ENCODE measurements at regions not wholly inside any gene's neighbourhood (a gene's known extent, or its start where the extent isn't known, plus 50 kb on each side); places are given as distances from the start of the nearest gene placed in this dataset.

DNA sequence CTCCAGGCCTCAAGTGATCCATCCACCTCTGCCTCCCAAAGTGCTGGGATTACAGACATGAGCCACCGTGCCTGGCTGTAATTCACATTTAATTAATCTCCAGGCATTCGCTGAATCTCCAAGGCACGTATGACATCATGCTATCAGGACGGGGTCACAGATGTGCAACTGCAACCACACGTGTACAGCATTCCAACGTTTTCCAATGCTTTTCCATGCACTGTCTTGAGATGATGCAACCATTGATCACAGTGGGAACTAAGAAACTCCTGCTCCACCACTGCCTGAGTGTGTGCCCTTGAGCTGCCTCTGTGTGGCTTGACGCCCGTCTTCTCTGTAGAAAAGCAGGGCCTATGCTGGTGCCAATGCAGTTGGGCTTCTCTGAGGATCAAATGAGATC is 119.8 kb upstream of the LYZL2 start:
- H3K4me3 ChIP-seq (ENCODE audit: low read depth, low read length), result no peak overlapping the region
- DNase-seq (ENCODE audit: low read depth, low spot score), result no peak
- TF ChIP-seq, protein P1, sequence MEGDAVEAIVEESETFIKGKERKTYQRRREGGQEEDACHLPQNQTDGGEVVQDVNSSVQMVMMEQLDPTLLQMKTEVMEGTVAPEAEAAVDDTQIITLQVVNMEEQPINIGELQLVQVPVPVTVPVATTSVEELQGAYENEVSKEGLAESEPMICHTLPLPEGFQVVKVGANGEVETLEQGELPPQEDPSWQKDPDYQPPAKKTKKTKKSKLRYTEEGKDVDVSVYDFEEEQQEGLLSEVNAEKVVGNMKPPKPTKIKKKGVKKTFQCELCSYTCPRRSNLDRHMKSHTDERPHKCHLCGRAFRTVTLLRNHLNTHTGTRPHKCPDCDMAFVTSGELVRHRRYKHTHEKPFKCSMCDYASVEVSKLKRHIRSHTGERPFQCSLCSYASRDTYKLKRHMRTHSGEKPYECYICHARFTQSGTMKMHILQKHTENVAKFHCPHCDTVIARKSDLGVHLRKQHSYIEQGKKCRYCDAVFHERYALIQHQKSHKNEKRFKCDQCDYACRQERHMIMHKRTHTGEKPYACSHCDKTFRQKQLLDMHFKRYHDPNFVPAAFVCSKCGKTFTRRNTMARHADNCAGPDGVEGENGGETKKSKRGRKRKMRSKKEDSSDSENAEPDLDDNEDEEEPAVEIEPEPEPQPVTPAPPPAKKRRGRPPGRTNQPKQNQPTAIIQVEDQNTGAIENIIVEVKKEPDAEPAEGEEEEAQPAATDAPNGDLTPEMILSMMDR (IDR thresholded peaks at IDR 0.05; ENCODE audit: low read depth, low read length), result no peak
- in situ Hi-C loops (cut with HindIII; ENCODE audit: low sequenced_read_pairs), result no loop called here

DNA sequence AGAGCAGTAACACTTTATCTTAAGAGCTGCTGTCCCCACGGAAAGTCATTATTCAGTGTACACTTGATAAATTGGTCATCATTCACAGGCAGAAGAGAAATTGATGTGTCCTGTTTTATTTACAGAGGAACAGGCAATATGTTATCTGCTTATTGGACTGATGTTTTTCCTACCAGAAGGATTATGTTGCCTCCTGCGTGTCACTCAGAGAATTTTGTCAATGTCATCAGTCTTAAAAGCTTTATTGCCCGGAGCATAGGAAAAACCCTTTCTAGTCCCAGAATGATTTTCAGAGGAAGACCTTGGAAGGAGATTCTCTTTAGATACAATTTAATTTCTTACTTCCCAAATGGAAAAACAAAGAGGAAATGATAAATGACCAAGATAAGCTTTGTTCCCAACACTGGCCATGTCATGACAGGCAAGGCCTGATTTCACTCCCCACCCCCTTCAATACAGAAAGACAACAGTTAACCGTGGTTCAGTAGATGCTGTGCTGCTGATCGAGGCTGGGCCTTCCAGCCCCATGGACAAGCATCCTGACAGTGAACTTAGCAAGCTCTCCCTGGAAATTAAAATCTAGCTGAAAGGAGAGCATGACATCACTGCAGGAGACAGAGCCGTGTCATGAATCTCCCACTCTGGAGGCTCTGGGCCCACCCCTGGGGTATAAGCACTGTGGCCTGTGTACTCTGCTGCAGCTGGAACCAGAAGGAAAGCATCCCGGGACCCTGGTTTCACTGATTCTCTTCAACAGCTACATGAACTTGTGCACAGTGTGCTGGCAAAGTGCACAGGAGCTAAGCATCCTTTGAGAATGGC is 118.8 kb upstream of the LYZL2 start:
- H3K4me3 ChIP-seq (ENCODE audit: low read depth, low read length), result no peak overlapping the region

GRCh38 chr10:30747633-30748032 is 118.1 kb upstream of the LYZL2 start:
- TF ChIP-seq, protein P1 (IDR thresholded peaks at IDR 0.05; ENCODE audit: low read depth, low read length), result no peak
- in situ Hi-C loops (cut with HindIII; ENCODE audit: low sequenced_read_pairs), result no loop called here
- H3K4me3 ChIP-seq (ENCODE audit: low read depth, low read length), result no peak overlapping the region
- peak; percentile 51 for DNase-seq (ENCODE audit: low read depth, low spot score)

More for the DNA sequence above, 118.8 kb upstream of the LYZL2 start:
- TF ChIP-seq, protein P1 (IDR thresholded peaks at IDR 0.05; ENCODE audit: low read depth, low read length), result no peak
- in situ Hi-C loops (cut with HindIII; ENCODE audit: low sequenced_read_pairs), result no loop called here
- no peak for DNase-seq (ENCODE audit: low read depth, low spot score)

DNA sequence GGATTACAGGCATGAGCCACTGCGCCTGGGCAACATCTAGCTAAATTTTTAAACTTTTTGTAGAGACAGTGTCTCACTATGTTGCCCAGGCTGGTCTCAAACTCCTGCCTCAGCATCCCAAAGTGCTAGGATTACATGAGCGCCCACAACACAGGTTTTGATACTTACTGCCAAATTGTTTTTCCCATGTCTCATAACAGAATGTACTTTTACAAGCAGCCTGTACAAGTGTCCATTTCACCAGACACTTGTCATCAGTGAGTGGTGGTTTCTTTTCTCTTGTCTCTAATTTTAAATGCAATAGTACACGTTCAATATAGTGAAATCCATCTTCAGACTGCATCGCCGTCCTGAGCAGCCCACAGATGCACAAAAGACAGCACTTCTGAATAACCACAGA is 116.4 kb upstream of the LYZL2 start:
- in situ Hi-C loops (cut with HindIII; ENCODE audit: low sequenced_read_pairs), result no loop called here
- no peak overlapping the region for H3K4me3 ChIP-seq (ENCODE audit: low read depth, low read length)
- DNase-seq (ENCODE audit: low read depth, low spot score), result no peak
- TF ChIP-seq, protein P1 (IDR thresholded peaks at IDR 0.05; ENCODE audit: low read depth, low read length), result no peak

GRCh38 chr10:30744106-30744505 is 114.6 kb upstream of the LYZL2 start:
- no peak for DNase-seq (ENCODE audit: low read depth, low spot score)

GRCh38 chr10:30743586-30743985 is 114.0 kb upstream of the LYZL2 start:
- in situ Hi-C loops (cut with HindIII; ENCODE audit: low sequenced_read_pairs), result no loop called here
- H3K4me3 ChIP-seq (ENCODE audit: low read depth, low read length), result no peak overlapping the region
- TF ChIP-seq, protein P1 (IDR thresholded peaks at IDR 0.05; ENCODE audit: low read depth, low read length), result no peak
- no peak for DNase-seq (ENCODE audit: low read depth, low spot score)

More at GRCh38 chr10:30744106-30744505, 114.6 kb upstream of the LYZL2 start:
- TF ChIP-seq, protein P1 (IDR thresholded peaks at IDR 0.05; ENCODE audit: low read depth, low read length), result no peak
- H3K4me3 ChIP-seq (ENCODE audit: low read depth, low read length), result no peak overlapping the region
- in situ Hi-C loops (cut with HindIII; ENCODE audit: low sequenced_read_pairs), result no loop called here

Measured in astrocyte of the spinal cord (primary cell).